GM12874 (cell line): ENCODE measurements at regions not wholly inside any gene's neighbourhood (a gene's known extent, or its start where the extent isn't known, plus 50 kb on each side); places are given as distances from the start of the nearest gene placed in this dataset.

Experiments
- TF ChIP-seq, protein P1 (sequence below): IDR thresholded peaks from 2 replicates; pipeline ENCODE4 v1.5.1; 2011; ENCODE audit warnings: low read depth, mild to moderate bottlenecking, control low read depth, low read length, moderate library complexity; ENCODE audit not compliant: insufficient read depth

DNA sequence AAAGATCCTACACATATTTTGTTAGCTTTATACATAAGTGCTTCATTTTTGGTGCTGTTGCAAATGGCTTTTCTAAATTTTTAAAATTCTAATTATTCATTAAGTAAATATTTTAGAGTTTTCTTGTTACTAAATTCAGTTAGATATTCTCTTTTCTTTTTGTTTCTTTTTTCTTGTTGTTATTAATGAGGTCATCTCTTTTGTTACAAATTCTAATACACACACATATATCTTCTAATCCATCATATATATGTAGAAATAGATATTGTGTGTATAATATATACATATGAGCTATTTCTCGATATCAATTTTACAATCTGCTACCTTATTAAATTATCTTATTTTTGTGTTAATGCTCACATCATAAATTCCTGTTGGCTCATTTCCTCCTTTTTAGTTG is 255.9 kb downstream of the GALR1 start:
- TF ChIP-seq, protein P1, sequence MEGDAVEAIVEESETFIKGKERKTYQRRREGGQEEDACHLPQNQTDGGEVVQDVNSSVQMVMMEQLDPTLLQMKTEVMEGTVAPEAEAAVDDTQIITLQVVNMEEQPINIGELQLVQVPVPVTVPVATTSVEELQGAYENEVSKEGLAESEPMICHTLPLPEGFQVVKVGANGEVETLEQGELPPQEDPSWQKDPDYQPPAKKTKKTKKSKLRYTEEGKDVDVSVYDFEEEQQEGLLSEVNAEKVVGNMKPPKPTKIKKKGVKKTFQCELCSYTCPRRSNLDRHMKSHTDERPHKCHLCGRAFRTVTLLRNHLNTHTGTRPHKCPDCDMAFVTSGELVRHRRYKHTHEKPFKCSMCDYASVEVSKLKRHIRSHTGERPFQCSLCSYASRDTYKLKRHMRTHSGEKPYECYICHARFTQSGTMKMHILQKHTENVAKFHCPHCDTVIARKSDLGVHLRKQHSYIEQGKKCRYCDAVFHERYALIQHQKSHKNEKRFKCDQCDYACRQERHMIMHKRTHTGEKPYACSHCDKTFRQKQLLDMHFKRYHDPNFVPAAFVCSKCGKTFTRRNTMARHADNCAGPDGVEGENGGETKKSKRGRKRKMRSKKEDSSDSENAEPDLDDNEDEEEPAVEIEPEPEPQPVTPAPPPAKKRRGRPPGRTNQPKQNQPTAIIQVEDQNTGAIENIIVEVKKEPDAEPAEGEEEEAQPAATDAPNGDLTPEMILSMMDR = no peak

DNA sequence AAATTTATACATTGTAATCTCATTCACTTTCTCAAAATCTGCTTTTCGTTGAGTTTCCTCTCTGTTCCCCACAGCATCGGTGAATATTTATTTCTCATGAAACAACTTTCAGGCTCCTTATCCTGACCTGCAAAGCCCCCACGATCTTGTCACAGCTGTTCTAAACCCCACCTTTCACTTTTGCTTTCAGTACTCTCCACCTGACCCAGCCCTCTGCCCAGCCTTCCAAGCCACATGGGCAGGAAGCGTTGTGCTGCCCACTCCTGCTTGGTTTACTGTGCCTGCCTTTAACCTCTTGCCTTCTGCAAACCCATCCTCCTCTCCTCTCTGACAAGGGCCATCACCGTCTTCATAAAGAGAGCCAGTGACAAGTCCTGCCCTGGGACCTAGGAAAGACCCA is 262.5 kb downstream of the GALR1 start:
- TF ChIP-seq, protein P1 = no peak

DNA sequence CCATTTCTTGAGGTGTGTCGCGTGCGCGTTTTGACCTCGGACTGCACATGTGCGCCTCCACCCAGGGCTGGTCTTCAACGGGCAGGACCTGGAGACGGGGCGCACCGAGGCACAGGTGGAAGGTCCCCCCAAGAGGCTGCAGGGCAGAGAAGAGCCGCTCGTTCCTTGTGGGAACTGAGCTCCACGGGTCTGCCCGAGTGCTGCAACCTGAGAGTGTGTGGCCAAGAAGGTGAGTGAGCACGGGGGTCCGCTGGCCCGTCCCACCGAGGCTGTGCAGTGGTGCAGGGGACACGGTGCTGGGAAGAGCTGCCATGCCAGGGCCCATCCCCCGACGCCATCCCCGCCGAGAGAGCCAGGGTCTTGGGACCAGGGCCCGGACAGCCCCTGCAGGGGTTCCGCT is 268.3 kb downstream of the GALR1 start:
- TF ChIP-seq, protein P1 = no peak

DNA sequence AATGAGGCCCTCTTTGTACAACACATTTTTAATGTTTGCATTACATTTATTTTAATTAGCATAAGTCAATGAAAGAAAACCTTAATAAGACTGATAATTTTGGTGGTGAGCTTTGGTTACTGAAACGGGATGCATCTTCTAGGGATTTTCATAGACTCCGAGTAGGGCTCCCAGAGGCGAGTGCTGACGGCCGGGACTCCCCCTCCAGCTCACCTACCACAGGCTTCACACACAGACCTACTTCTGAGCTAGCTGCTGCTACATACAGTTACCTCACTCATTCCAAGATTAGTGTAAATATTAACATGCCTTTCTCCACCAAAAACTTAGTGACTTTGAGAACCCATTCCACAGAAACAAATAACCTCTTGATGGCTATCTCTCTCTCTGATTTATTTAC is 271.1 kb downstream of the GALR1 start:
- TF ChIP-seq, protein P1 = no peak

DNA sequence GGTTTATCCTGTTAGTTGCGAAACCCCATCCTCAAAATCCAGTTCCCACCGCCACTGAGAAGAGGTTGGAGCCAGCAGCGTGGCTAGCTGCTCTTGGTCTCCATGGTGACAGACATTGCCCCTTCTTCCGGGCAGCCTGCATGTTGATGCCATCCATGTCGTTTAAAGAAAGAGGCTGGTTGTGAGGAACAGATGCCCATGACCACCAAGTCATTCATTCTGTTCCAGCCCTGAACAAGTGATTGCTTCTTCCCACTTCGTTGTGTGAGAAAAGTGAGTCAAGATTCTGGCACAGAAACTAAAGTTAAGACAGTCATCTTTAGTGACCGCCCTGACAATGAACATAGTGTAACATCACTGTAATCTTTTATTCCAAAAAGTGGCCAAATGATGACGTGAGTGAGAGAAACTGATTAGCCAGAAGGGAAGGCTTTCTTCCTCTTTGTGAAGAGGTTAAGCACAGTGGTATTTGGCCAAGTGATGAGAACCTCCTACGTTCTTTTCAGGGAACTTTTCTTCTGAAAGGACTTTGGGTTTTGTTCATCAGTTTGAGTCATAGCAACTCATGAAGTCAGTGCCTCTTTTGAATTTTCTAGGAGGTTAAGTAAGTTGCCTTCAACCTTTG is 272.5 kb downstream of the GALR1 start:
- TF ChIP-seq, protein P1 = no peak

DNA sequence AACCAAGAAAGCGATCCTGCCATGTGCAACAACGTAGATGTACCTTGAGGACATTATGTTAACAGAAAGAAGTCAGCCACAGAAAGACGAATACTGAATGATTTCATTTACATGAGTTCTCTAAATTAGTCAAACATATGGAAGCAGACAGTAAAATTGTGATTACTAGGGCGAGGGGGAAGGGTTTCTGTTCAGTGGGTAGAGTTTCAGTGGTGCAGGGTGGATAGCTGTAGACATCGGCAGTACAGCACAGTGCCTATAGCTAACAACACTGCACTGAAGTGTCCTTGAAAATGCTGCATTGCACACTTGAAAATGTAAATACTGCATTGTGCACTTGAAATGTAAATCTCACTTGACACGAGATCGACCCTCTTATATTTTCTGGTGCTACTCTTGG is 275.3 kb downstream of the GALR1 start:
- TF ChIP-seq, protein P1 = no peak

DNA sequence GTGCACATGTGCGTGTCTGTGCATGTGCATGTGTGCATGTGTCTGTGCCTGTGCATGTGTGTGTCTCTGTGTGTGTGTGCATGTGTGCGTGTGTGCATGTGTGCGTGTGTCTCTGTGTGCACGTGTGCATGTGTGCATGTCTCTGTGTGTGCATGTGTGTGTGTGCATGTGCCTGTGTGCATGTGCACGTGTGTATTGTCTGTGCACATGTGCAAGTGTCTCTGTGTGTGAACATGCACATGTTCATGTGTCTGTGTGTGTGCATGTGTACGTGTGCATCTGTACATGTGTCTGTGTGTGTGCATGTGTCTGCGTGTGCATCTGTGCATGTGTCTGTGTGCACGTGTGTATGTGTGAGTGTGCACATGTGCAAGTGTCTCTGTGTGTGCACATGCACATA is 277.3 kb downstream of the GALR1 start:
- TF ChIP-seq, protein P1 = no peak

DNA sequence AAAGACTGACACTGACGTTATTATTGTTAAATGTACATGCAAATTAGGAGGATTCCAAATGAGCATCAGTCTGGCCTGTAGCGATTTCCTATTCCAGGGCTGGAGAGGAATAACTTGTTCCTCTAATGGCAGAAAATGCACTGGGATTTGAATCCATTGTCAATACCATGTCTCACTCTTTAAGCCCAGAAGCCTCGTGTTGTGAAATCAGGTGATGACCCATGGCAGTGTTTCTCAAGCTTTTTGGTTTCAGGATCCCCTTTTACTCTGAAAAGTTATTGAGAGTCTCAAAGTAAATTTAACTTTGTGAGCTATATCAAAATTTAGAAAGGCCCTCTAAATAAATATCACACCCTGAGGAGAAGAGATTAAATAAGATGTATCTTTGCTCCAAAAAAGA is 279.2 kb downstream of the GALR1 start:
- TF ChIP-seq, protein P1 = no peak
